GM21526 (cell line): ENCODE measurements at regions not wholly inside any gene's neighbourhood (a gene's known extent, or its start where the extent isn't known, plus 50 kb on each side); places are given as distances from the start of the nearest gene placed in this dataset.

ENCODE experiments used
- ATAC-seq: cut with Tn5 transposase; IDR thresholded peaks from one replicate; pipeline ENCODE4 v1.9.1; 2021; ENCODE audit warnings: moderate library complexity; ENCODE audit not compliant: unreplicated experiment, low FRiP score

GRCh38 chr7:106797937-106798336, 67.1 kb upstream of the PIK3CG start:
- no peak for ATAC-seq

- no peak for ATAC-seq
These were observed 62.5 kb upstream of the PIK3CG start for GRCh38 chr7:106802589-106802988.

GRCh38 chr7:106806556-106806955, 58.5 kb upstream of the PIK3CG start:
- ATAC-seq, result no peak

GRCh38 chr7:106807474-106807873, 57.6 kb upstream of the PIK3CG start:
- ATAC-seq, result no peak

GRCh38 chr7:106808967-106809635, 56.0 kb upstream of the PIK3CG start:
- no peak for ATAC-seq

- no peak for ATAC-seq
These were observed 53.6 kb upstream of the PIK3CG start for GRCh38 chr7:106811472-106811871.

GRCh38 chr7:106812027-106812643, 52.9 kb upstream of the PIK3CG start:
- no peak for ATAC-seq

GRCh38 chr7:106813705-106814305, 51.3 kb upstream of the PIK3CG start:
- ATAC-seq, result no peak

- ATAC-seq, result no peak
These were observed 50.2 kb upstream of the PIK3CG start for GRCh38 chr7:106814887-106815286.
